NCI-H748 (cell line): ENCODE measurements at regions not wholly inside any gene's neighbourhood (a gene's known extent, or its start where the extent isn't known, plus 50 kb on each side); places are given as distances from the start of the nearest gene placed in this dataset.

Experiments used
- DNase-seq: peaks from one replicate; lab custom pipeline; 2025; ENCODE audit not compliant: unreplicated experiment; lab: John Stamatoyannopoulos, UW

DNA sequence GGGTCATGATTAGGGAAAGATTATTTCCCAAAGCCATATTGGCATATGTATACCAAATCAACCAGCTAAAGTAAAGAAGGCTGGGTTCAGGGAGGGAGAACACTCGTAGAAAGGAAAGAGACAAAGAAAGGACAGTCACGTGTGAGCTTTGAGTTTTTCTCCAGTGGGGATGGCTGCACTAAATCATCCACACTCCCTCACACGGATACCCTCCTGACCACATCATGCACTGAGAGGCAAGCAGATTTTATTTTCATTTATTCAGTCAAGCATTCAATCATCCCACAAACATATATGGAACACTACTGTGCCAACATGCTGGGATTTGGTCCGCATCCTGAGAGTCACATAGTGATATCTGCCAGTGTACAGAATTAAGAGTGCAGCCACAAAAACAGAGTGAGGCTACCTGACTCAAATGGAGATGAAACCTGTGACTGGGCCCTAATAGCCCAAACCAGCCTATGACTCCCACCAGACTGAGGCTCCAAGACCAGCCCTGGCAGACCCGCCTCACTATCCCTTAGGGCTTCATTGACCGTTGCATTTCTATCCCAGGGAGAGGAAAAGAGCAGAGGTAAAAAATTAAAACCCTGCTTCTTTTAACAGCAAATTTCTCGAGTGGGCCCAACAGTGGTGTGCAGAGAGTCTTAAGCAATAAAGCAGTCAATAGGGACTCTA is 155.9 kb downstream of the BARHL2 start:
- DNase-seq: no peak

DNA sequence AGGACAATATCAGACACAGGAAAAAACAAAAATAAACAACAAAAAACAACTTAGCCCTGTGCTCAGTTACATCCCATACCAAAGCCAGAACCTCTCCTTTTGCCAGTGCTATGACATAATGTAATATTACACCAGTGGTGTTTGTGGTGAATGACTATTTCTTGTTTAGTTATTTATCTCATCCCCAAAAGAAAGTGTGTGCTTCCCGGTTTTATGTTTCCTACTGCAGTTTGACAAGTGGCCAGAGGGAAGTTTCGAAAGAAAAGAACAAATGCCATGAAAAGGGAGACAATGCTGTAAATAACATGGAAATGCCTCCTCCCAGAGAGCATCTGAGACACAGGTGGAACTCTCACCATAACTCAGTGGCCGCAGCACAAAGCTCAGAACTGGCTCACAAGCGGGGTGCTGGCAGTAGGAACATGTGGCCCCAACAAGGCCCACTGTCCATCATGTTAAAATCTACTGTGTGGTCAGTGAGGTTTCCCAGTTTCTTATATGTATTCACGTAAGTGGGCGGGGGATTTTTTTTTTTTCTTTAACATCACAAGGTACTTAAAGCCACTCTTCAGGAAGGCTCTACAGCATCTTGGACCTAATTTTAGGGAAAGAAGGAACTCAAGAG is 158.2 kb downstream of the BARHL2 start:
- no peak for DNase-seq

DNA sequence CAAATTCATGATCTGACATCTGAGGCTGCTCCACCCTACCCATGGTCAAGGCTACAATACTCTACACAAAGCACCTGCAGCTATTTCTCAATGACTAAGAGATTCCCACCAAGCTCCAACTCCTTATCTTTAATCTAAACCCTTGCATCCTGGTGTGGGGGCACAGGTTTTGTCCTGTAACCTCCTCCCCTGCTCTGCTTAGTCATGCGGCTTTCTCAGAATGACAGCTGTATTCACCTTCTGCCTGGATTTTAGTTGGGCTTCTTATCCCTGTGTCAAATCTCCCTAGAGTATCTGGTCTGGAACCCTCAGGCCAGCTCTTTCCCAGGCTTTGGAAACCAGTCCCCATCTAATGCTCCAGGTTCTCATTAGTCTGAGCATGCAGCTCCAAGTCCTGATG is 159.0 kb downstream of the BARHL2 start:
- no peak for DNase-seq

DNA sequence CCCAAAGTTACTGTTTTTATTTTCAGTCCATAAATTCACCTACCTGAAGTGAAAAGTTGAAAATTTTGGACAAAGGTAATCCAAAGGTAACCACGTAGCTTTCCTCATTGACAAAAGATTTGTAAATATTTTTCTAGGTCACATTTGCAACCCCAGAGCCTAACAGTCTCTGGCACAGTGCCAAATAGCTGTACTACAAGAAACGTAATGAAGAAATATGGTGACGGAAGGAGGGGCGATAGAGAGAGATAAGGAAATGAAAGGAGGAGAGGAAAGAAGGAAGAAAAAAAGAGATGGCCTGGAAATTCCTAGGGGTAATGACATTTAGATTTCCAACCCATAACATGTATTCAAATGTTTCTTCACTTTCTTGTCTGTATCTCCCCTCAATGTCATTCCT is 159.4 kb downstream of the BARHL2 start:
- DNase-seq: no peak

DNA sequence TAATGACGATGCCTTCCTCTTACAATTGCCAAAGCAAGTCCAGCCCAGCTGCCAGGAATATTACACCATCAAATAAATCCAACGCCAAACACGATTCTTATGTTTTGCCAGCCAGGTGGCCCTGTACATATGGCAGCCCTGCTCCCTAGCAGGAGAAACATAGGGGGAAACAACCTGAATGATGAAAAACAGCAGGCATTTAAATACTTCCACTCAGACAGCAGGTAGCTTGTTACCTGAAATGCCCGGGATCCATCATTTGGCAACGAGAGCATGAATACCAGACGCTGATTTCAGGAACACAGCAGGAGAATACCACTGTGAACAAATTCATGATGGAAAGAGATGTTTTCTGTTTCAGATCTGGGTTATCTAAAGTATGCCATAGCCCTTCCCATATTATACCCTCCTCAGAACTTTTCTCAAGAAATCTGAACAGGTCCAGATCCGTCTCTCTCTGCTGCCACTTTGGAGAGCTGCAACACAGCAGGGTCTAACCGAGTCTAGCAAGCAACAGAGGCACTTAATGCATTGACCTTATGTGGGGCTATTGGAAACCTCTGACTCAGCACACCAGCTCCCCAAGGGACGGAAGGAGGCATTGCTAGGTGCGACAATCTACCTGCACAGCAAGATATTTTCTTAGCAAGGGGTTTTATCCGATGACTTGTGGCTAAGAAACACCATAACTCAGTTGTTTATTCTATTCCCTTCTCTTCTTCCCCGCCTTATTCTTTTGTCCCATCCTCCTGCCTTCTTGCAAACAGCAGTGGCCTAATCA is 166.3 kb downstream of the BARHL2 start:
- DNase-seq: no peak

DNA sequence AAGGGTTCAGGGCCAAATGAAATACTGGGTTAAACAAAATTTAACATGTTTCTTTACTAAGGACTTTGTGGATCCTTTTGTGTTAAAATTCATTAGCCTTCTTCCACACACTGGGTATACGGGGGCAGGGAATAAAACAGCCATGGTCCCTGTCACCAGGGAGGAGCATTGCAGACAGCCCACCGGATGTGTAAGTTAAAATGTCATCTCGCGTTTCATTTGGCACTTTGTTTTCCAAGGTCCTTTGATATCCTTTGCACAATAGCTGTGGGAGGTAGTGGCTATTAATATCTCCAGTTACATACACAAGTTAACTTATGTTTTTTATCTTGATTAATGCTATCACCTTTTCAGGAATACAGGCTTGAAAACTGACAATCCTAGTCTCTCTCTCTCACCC is 172.7 kb downstream of the BARHL2 start:
- DNase-seq: peak; percentile 66

DNA sequence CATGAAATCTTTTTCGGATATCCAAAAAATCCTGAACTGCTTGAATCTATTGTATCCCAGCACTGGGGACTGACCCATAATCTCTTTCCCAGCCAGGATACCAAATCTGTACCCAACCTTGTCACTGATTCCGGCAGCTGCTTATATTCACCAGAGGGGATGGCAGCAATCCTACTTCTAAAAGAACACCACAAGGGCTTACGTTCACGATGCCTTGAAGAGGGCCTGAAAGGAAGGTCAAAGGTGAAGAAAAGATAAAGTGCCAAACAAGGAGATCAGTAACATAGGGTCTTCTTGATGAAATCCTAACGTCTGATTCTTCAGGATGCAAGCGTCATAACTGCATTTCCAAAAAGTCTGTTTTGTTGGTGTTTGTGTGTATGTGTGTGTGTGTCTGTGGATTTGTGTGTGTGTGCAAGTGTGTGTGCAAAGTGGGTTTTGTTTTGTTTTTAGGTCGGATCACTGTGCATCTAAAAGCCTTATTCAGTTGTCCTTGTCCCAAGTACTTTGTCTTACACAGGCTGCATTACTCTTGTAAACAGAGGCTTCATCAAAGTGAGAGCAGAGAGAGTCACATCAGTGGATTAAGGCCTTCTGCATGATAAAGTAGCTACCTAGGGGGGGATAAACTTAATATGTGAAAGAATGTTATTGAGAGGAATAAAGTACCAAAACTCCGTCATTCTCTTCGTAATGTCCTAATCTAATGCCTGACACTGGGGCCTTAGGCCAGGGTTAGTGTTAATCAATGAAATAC is 179.3 kb downstream of the BARHL2 start:
- DNase-seq: no peak

DNA sequence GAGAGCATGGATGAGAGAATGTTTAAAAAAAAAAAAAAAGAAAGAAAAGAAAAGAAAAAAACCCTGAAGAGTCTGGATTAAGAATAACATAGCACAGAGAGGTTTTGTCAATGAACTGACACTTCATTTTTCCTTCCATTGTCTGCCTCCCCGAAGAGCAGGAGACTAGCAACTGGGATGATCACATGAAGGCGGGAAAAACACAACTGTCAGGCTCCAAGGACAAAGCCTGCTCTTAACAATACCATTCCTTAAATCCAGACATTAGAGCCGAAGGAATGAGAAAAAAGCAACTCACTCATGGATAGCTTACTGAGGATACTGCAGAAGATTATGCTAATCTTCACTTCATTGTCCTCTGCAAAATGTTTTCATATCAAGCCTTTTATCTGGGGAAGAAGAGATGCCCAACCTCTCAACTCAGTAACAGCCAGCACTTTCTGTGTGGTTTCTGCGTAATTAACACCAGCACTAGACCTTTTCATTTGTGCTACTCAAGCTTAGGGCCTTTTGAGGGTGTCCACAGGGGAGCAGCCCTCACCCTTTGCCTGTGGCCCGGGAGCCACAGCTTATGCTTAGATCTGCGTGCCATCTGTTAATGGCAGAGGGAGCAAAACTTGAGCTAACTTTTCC is 182.3 kb downstream of the BARHL2 start:
- DNase-seq: no peak

DNA sequence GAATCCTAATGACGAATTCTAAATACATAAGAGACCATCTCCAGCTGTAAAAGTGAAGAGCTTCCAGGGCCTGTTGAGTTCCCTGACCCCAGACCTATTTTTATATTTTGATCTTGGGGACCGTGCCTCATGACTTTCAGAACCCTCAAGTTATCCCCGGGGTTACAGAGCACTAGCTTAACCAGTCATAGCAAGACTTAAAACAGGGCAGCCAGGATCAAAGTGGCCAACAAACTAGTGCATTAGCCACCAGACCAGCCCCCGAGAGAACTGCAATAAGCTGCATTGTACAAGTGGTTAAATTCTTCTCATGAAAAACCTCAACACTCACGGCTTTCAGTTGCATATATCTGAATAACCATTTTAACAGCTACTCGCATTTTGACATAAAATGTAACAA is 183.0 kb downstream of the BARHL2 start:
- DNase-seq: no peak

DNA sequence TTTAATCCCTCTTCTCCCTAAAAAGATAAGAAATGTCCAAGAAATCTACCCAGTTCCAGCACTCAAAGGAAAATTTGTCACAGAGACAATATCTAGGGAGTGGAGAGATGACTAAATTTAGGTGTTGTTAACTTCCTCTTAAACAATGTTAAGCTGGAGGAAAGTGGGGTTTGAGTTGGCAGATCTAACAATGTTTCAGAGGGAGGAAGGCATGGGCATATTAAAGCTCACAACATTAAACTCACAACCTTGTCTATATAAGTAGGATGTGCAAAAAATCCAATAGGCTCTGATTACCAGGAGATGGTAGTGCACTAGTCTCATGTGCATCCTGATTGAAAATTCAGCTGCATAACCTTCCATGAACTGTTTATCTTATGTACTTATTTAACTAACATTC is 190.1 kb downstream of the BARHL2 start:
- no peak for DNase-seq

DNA sequence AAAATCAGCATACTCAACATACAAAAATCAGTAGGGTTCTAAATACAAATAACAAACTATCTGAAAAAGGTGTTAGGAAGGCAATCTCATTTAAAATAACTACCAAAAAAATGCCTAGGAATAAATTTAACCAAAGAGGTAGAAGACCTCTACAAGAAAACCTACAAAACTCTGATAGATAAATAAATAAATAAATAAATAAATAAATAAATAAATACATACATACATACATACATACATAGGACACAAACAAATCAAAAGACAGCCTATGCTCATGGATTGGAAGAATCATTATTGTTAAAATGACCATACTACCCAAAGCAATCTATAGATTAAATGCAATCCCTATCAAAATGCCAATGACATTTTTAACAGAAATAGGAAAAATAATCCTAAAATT is 194.7 kb downstream of the BARHL2 start:
- no peak for DNase-seq

DNA sequence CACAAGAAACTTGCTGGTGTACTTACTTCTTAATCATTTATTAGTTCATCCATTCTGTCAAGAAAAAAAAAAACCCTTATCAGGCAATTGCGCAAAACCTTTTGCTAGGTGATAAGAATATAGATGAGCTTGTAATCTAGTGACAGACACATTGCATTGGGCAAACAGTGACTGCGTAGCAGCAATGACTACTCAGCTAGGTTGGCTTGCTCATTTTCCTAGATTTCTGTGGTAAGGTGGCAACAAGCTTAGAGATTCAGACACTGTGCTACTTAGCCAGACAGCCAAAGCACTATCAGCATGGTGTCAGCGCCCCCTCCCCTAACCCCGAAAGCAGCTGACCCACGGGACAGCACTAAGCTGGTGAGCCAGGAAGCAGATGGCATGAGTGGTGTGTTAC is 203.1 kb downstream of the BARHL2 start:
- no peak for DNase-seq

DNA sequence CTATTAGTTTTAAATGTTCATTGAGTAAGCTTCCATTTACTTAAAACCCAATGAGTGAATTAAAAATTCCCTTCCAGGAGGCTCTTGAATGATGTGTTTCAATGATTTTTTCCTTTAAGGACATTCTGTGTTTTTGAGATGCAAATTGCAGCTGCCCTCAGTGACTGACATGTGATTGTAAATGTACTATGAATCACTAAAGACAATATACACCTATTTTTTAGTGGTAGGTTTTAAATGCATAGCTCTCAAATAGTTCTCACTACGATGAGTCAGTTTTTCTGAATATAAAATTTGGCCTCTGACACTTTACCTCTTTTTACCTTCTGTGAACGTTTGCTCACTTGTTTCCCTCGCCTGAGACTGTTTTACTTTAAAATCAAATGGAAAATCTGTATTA is 204.7 kb downstream of the BARHL2 start:
- DNase-seq: no peak

DNA sequence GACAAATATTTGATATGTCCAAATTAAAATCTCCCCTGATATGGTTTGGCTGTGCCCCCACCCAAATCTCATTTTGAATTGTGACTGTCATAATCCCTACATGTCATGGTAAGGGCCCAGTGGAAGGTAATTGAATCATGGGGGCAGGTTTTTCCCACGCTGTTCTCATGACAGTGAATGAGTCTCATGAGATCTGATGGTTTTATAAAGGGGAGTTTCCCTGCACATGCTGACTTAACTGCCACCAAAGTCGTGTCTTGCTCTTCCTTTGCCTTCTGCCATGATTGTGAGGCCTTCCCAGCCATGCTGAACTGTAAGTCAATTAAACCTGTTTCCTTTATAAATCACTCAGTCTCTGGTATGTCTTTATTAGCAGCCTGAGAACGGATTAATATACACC is 207.0 kb downstream of the BARHL2 start:
- no peak for DNase-seq

DNA sequence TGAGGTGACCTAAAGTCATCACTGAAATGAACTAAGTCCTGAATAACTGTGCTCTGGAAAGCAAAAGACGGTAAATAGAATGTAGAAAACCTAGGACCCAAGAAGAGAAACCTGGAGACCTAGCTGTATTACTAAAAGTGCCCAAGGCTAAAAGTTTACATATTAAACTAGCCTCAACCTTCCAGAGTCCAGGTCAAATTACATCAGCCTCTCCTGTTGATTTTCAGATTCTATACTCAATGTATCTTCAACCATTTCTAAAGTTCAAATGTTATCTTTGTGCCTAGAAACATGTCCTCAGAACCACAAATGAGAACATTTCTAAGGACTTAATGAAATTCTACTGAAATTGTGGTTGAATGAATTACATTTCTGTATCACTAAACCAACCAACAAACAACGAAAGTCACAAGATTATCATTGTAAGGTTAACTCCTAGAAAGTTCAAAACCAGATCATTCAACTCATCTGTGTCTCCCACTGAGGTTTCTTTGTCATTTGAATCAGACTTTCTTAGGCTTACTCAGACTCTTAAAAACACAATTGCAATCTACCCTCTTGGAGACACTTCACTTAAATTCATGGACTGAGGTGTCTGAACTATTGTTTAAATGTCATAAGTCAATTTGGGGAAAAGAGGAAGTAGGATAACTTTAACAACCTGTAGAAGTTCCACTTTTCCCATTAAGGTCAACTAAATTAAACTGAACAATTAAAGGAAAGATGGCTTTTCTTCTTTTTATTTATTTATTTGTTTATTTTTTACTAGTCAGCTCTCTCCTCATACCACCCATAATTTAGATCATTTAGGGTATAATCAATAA is 207.7 kb downstream of the BARHL2 start:
- no peak for DNase-seq

DNA sequence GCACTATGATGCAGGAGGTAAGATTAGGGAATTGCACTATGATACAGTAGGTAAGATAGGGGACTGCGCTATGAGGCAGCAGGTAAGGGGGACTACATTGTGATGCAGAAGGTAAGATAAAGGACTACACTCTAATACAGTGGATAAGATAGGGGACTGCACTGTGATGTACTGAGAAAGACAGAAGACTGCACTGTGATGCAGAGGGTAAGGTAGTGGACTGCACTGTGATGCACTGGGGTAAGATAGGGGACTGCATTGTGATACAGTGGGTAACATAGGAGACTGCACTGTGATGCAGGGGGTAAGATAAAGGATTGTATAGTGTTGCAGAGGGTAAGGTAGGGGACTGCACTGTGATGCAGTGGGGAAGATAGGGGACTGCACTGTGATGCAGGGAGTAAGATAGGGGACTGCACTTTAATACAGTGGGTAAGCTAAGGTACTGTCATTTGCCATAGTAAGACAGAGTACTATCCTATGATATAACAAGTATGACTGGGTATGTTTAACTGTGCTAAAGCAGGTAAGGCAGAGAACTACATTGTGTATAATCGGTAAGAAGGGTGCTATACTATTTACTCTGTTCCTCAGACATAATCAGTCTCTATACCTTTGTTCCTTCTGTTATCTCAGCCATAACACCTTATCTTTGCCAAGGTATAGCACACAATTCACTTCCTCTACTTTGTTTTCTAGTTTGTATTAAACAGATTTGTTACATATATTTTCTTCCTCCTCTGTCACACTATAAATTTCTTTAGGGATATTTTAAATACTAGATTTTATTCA is 208.5 kb downstream of the BARHL2 start:
- DNase-seq: no peak

DNA sequence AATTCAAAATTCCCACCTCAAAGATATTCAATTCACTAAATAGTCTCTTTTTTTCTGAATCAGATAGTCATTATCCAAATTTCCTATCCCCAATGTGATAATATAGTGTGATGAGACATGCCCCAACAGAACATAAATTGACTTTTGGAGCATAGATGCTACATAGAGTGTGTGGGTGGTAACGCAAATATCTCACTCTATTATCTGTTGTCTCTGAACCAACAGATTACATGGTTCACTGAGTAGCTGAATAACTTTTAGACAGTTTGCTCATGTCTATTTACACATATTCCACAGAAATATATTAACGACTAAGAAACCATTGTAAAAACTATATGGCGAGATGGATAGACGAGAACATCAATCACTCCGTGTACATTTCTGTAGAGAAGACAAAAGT is 209.9 kb downstream of the BARHL2 start:
- peak; percentile 22 for DNase-seq

DNA sequence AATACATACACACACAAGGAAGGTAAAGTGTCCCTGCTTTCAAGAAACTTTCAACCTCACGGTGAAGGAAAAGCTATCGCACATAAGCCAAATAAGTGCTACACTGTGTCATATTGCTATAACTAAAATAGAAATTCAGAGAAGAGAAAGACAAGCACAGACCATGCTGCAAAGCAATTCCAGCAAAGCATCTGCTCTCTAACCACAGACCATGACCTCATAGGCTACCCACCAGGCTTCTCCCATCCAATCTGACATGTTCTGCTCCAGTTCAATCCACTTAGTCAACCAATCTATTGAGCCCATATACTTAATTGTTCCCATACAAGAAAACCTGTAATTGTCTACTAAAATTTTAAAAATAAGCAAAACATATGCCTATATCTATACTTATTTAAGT is 211.3 kb downstream of the BARHL2 start:
- no peak for DNase-seq

DNA sequence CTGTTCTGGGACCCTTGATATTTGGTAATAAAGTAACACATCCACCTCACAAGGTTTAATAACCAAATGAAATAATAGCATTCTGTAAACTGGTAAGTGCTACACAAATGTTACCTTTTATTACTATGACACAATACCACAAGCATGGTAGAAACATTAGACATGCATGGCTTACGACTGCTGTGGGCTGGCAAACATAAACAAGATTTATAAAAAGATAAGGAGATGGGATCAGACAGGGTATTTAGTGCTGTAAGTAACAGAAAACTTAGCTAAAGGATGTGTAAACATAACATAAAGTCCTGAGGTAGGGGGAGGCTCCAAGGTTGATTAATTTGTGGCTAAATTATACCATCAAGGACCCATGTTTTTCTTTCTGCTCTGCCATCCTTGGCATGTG is 212.6 kb downstream of the BARHL2 start:
- no peak for DNase-seq

DNA sequence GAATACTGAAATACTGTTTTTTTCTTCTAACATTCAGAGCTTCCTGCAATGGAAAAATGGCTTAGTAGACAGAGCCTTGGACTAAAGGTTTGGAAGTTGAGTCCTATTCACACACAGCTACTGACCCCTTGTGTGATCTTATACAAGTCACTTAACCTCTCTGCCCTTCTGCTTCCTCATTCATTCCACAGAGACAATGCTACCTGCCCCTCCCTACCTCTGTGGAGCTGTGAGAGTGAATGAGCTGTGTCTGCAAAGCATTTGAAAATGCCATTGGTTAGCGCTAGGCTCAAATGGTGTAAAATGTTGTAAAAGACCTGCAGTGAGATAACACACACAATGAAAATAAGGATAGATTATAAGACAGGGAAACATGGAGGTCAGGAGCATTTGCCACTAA is 214.4 kb downstream of the BARHL2 start:
- DNase-seq: peak; percentile 4
